GM10266 (cell line): ENCODE measurements at regions not wholly inside any gene's neighbourhood (a gene's known extent, or its start where the extent isn't known, plus 50 kb on each side); places are given as distances from the start of the nearest gene placed in this dataset.

Experiments used
- DNase-seq: peaks from one replicate; pipeline ENCODE4 v3.0.0; 2012; ENCODE audit errors: extremely low spot score
- TF ChIP-seq, protein P1 (sequence below): IDR thresholded peaks from 2 replicates; pipeline ENCODE4 v1.5.1; 2012; ENCODE audit warnings: mild to moderate bottlenecking, low read depth; ENCODE audit not compliant: control insufficient read depth, insufficient read depth; ENCODE audit errors: missing control alignments

GRCh38 chr1:209386156-209386555 is 197.4 kb upstream of the CAMK1G start:
- no peak for DNase-seq
- TF ChIP-seq, protein P1, sequence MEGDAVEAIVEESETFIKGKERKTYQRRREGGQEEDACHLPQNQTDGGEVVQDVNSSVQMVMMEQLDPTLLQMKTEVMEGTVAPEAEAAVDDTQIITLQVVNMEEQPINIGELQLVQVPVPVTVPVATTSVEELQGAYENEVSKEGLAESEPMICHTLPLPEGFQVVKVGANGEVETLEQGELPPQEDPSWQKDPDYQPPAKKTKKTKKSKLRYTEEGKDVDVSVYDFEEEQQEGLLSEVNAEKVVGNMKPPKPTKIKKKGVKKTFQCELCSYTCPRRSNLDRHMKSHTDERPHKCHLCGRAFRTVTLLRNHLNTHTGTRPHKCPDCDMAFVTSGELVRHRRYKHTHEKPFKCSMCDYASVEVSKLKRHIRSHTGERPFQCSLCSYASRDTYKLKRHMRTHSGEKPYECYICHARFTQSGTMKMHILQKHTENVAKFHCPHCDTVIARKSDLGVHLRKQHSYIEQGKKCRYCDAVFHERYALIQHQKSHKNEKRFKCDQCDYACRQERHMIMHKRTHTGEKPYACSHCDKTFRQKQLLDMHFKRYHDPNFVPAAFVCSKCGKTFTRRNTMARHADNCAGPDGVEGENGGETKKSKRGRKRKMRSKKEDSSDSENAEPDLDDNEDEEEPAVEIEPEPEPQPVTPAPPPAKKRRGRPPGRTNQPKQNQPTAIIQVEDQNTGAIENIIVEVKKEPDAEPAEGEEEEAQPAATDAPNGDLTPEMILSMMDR: no peak

DNA sequence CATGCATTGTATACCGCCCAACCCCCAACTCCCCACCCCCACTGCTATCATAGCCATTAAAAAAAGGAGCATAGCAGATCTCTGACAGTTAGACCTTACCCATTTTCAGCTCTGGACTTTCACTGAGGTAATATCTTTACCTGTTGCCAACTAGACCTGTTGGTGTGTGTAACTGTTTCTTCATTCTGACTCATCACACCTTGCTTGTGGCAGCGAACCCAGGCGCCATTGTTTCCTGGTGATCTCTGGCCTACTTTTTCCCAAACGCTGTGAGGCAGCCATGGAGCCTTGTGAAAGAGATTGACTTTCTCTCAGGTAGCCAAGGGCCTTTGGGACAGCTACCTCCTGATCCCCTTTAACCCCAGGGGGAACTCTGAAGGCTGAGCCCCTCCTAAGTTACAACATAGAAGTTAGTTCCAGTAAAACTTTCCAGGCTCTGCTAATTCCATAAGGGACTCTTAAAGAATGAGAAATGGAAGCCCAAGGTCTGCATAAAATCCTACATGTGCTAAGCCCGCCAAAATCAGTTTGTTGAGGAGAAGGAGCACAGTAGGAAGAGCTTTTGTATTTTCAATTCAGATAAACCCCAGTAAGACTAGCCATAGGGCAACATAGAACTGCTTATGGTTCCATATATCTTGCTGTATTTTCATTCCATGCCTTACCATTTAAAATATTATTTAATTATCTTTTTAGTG is 196.1 kb upstream of the CAMK1G start:
- TF ChIP-seq, protein P1: no peak
- no peak for DNase-seq

DNA sequence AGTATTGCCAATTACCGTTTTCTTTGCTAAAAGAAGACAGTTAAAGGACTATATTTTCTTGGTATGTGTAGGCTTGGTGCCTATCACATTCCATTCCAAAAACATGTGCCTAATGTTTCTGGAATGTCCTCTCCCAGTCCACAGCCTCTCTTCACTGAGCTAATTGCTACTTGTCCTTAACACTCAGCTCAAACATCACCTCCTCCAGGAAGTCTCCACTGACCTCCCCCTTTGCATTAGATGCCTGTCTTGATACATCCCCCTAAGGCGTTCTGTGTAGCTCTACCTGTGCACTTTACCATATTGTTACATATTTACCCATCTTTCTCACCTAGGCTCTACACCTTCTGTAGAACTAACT is 195.6 kb upstream of the CAMK1G start:
- TF ChIP-seq, protein P1: no peak
- DNase-seq: no peak

- no peak for DNase-seq
- TF ChIP-seq, protein P1: no peak
Measured at GRCh38 chr1:209388358-209388757, 195.2 kb upstream of the CAMK1G start.

- TF ChIP-seq, protein P1: no peak
- no peak for DNase-seq
Measured at GRCh38 chr1:209389258-209389657, 194.3 kb upstream of the CAMK1G start.

- TF ChIP-seq, protein P1: no peak
- no peak for DNase-seq
Measured at GRCh38 chr1:209389975-209390374, 193.5 kb upstream of the CAMK1G start.

DNA sequence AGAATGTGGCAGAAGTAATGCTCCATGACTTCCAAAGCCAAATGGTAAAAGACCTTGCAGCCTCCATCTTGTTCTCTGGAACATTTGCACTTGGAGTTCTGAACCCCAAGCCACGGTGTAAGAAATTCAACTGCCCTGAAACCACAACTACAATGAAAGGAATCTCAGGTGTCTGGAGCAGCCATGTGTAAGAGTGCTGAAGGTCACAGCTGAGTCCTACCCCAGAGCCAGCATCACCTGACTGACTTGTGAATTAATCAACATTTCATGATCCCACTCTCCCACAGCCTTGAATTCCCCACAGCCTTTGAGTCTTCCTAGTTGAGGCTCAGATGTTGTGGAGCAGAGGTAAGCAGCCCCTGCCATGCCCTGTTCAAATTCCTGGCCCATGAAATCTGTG is 192.8 kb upstream of the CAMK1G start:
- TF ChIP-seq, protein P1: no peak
- DNase-seq: no peak
